GM20000 (cell line): ENCODE measurements at regions not wholly inside any gene's neighbourhood (a gene's known extent, or its start where the extent isn't known, plus 50 kb on each side); places are given as distances from the start of the nearest gene placed in this dataset.
A peak's percentile ranks its signal among the peaks of the same experiment; 100 is the strongest.

Experiments
- DNase-seq: peaks from one replicate; pipeline ENCODE4 v3.0.0; 2012; ENCODE audit warnings: low spot score
- TF ChIP-seq, protein P1 (sequence below): IDR thresholded peaks from 2 replicates; pipeline ENCODE4 v1.5.1; 2012; ENCODE audit warnings: mild to moderate bottlenecking, control low read depth; ENCODE audit errors: extremely low read depth, missing control alignments

DNA sequence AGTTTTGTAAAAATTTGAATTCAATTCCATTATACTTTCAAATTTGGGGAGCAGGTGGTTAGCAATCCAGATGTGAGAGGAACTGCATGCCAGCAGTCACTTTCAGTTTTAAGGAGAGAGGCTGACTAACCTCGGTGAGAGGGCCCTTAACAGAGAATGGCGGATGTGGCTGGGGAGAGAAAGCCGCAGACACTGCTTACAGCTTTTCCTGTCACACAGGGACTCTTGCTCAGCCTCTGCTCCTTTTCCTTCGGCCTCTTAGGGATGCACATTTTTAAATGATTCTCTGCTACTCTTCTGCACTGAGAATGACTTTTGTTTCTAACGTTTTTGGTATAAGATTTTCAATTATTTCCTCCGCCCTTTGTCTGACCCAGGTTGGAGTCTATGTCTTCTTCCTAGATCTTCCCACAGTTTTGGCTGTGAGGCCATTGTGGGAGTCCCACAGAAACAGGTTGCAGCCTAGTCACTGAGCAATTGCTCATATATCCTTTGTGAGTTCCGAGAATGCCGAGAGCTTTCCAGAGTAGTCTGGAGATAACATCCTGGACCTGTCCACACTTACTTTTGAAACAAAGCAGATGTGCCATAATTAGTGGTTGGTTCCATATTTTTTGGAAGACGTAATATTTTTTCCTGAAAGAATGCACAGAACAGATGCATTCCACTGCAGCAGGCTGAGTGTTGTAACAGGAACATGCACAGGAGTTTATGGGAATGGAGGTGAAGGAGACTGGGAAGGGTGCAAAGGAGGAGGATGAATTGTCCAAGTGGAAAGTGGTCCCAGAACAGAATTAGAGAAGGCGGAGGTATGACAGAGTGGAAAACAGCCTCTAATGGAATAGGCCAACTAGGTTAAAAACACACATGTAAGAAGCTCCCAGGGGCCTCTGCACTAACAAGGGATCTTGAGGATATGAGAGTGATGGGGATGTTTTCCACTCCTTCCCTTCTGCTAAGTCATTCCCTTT lies 168.0 kb upstream of the ZNF32 start:
- DNase-seq: peak; percentile 78
- TF ChIP-seq, protein P1, sequence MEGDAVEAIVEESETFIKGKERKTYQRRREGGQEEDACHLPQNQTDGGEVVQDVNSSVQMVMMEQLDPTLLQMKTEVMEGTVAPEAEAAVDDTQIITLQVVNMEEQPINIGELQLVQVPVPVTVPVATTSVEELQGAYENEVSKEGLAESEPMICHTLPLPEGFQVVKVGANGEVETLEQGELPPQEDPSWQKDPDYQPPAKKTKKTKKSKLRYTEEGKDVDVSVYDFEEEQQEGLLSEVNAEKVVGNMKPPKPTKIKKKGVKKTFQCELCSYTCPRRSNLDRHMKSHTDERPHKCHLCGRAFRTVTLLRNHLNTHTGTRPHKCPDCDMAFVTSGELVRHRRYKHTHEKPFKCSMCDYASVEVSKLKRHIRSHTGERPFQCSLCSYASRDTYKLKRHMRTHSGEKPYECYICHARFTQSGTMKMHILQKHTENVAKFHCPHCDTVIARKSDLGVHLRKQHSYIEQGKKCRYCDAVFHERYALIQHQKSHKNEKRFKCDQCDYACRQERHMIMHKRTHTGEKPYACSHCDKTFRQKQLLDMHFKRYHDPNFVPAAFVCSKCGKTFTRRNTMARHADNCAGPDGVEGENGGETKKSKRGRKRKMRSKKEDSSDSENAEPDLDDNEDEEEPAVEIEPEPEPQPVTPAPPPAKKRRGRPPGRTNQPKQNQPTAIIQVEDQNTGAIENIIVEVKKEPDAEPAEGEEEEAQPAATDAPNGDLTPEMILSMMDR: no peak

DNA sequence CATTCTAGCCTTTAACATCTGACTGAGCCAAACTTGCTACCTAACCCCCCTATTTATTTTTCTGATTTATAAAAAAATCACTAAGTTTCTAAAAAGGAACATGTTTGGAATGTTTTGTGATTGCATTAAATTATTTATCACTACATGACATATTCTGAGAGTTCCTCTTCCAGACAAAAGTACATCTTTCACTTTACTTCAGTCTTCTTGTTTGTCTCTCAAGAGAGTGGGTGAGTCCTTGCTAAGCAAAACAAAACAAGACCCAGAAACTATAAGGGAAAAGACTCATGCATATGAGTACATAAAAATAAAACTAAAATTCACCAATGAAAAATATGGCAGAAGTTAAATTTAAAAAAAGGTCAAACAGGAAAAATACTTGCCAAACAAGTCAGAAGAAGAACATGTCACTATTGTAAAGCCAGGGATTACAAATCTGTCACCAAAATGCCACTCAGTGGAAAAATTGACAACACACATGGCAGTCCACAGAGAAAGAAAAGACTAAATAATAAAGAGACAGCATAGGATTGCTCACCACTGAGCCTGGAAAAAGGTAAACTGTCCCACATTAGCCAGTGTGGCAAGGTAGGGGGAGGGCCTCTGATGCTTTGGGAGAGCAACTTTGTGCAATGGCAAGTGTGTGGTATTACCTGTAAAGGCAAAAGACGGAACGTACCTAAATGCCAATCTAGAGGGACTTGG lies 166.7 kb upstream of the ZNF32 start:
- TF ChIP-seq, protein P1: no peak
- DNase-seq: no peak

- DNase-seq: no peak
- TF ChIP-seq, protein P1: no peak
Observed at GRCh38 chr10:43814663-43815062, 166.0 kb upstream of the ZNF32 start.

DNA sequence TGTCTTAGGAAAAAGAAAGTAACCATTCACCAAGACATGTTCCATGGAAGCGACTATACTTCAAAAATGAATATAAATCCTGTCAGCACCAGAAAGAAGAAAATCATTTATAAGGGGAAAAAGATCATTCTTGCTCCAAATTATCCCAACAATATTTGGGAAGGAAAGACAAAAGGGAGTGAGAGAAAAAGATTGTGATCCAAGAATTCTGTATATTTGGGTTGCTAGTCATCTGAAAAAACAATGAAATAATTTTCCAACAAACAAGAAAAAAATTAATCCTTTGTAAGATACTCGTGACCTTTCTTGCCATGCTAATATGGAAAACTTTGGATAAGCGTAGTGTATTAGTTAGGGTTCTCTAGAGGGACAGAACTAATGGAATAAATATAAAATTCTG lies 163.2 kb upstream of the ZNF32 start:
- TF ChIP-seq, protein P1: no peak
- DNase-seq: no peak

DNA sequence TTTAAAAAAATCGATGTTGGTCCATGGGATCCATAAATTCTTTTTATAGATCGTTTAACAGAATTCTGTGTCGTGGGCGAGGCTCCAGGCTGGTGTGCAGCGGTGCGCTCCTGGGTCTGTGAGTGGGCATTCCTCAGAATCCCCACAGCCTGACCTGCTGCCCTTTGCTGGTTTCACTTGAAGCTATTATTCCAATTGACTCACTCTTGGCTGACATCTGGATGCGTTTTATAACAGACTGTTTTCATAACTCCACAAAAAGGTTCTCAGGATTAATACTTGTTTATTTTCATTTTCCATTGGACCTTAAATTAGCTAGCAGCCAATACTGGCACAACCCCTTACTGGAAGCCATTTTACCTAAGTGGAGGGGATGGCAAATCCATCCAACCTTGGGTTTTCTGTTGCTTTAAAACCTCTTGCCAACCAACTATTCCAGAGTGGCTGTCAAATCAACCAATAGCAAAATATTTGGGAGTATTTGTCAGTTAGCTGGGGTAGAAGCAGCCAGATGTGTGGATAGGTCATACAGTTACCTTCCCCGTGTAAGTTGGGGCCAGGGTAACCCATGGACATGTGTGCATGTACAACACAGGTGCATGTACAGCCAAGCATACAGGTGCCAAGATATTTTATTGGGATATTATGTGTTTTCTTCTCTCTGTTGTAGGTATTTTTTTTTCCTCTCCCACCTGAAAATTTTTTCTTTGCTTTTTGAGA lies 160.7 kb upstream of the ZNF32 start:
- no peak for DNase-seq
- TF ChIP-seq, protein P1: no peak

GRCh38 chr10:43808136-43808535 lies 159.5 kb upstream of the ZNF32 start:
- no peak for DNase-seq
- TF ChIP-seq, protein P1: no peak
